ENCODE measurements at regions not wholly inside any gene's neighbourhood (a gene's known extent, or its start where the extent isn't known, plus 50 kb on each side); places are given as distances from the start of the nearest gene placed in this dataset.

DNA sequence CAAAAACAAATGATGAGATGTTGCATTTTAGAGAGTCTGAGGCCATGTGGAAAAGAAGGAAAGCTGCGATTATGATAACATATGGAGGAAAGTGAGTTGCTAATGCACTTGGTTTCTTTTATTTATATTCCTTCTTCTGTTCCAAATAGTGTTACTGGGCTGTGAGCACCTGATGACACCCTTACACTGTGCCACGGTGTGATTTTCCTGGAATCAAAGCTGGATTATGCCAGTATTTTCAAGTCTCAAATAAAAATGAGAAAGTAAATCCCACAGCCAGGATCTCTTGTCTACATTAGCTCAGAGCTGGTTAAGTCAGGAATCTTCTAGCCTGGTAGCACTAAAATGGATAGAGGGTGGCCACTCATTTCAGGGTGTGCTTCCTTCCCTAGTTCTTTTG lies 670.8 kb downstream of the TDRD15 start:
- Histone ChIP-seq H3K27me3 (ENCODE audit: control insufficient read depth, insufficient read depth, low read length) (no peaks in the 10 kb centered on the region), H3K4me2 (ENCODE audit: extremely low read depth, insufficient read depth, low read length) (no peak overlapping the region), H3K36me3 (ENCODE audit: control insufficient read depth, insufficient read depth, low read length) (no peaks in the 10 kb centered on the region), H4K20me1 (ENCODE audit: control insufficient read depth, extremely low read depth, insufficient read depth, low read length) (no peaks in the 10 kb centered on the region), H3K9ac (ENCODE audit: insufficient read depth, low read length) (no peak overlapping the region), H3K79me2 (ENCODE audit: control insufficient read depth, insufficient read depth, low read length) (no peaks in the 10 kb centered on the region), H2AFZ (ENCODE audit: low read length) (no peak overlapping the region), H3K9me3 (ENCODE audit: control insufficient read depth, insufficient read depth, low read depth, low read length) (no peaks in the 10 kb centered on the region), H3K4me3 (replicated peaks in 1 of 4; ENCODE audit: control extremely low read depth in 1 of 4, insufficient read depth in 1 of 4, low read depth in 3 of 4, low read length in 4 of 4) (no peak overlapping the region), H3K27ac (ENCODE audit: insufficient read depth, low read length) (no peak overlapping the region), H3K4me1 (ENCODE audit: control insufficient read depth, extremely low read depth, insufficient read depth, low read length) (no peaks in the 10 kb centered on the region)
- TF ChIP-seq EZH2 (IDR thresholded peaks at IDR 0.05; ENCODE audit: low read length, missing control alignments), result no peak
- TF ChIP-seq, protein P1, sequence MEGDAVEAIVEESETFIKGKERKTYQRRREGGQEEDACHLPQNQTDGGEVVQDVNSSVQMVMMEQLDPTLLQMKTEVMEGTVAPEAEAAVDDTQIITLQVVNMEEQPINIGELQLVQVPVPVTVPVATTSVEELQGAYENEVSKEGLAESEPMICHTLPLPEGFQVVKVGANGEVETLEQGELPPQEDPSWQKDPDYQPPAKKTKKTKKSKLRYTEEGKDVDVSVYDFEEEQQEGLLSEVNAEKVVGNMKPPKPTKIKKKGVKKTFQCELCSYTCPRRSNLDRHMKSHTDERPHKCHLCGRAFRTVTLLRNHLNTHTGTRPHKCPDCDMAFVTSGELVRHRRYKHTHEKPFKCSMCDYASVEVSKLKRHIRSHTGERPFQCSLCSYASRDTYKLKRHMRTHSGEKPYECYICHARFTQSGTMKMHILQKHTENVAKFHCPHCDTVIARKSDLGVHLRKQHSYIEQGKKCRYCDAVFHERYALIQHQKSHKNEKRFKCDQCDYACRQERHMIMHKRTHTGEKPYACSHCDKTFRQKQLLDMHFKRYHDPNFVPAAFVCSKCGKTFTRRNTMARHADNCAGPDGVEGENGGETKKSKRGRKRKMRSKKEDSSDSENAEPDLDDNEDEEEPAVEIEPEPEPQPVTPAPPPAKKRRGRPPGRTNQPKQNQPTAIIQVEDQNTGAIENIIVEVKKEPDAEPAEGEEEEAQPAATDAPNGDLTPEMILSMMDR (conservative IDR thresholded peaks at IDR 0.05 in 1 of 2, IDR thresholded peaks at IDR 0.05 in 1 of 2; ENCODE audit: low read depth in 1 of 2, low read length in 2 of 2), result no peak
- DNase-seq (ENCODE audit: low read depth in 2 of 2), result no peak

- H3K9me3 ChIP-seq (ENCODE audit: control insufficient read depth, insufficient read depth, low read depth, low read length), result no peaks in the 10 kb centered on the region
- TF ChIP-seq, protein P1 (conservative IDR thresholded peaks at IDR 0.05 in 1 of 2, IDR thresholded peaks at IDR 0.05 in 1 of 2; ENCODE audit: low read depth in 1 of 2, low read length in 2 of 2), result no peak
- TF ChIP-seq EZH2 (IDR thresholded peaks at IDR 0.05; ENCODE audit: low read length, missing control alignments), result no peak
- no peak overlapping the region for H3K9ac ChIP-seq (ENCODE audit: insufficient read depth, low read length)
- H3K27ac ChIP-seq (ENCODE audit: insufficient read depth, low read length), result no peak overlapping the region
- peak in 1 of 2 donors; percentile 58 for DNase-seq (ENCODE audit: low read depth in 2 of 2)
- no peaks in the 10 kb centered on the region for H4K20me1 ChIP-seq (ENCODE audit: control insufficient read depth, extremely low read depth, insufficient read depth, low read length)
- H2AFZ ChIP-seq (ENCODE audit: low read length), result no peak overlapping the region
- H3K27me3 ChIP-seq (ENCODE audit: control insufficient read depth, insufficient read depth, low read length), result no peaks in the 10 kb centered on the region
- H3K4me3 ChIP-seq (replicated peaks in 1 of 4; ENCODE audit: control extremely low read depth in 1 of 4, insufficient read depth in 1 of 4, low read depth in 3 of 4, low read length in 4 of 4), result no peak overlapping the region
- H3K79me2 ChIP-seq (ENCODE audit: control insufficient read depth, insufficient read depth, low read length), result no peaks in the 10 kb centered on the region
- H3K36me3 ChIP-seq (ENCODE audit: control insufficient read depth, insufficient read depth, low read length), result no peaks in the 10 kb centered on the region
- no peaks in the 10 kb centered on the region for H3K4me1 ChIP-seq (ENCODE audit: control insufficient read depth, extremely low read depth, insufficient read depth, low read length)
- no peak overlapping the region for H3K4me2 ChIP-seq (ENCODE audit: extremely low read depth, insufficient read depth, low read length)
Measured at GRCh38 chr2:21800356-21800755, 676.6 kb downstream of the TDRD15 start.

DNA sequence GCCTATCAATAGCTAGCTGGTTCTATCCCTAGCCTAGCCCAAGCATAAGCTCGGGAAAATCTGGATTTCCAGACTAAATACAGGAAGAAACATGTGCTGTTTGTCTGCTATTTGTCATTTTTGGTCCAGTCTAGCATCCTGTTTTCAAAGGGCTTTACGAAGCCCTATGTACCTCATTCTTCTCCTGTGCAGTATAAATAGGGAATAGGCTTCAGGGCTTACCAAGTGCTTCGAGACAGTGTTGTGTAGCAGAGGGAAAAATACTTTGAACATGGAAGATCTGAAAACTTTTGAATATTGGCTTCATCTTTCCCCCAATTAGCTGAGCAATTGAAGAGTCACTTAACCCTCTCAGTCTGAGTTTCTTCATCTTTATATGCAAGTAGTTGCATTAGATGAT lies 679.8 kb downstream of the TDRD15 start:
- Histone ChIP-seq H3K79me2 (ENCODE audit: control insufficient read depth, insufficient read depth, low read length) (no peaks in the 10 kb centered on the region), H3K4me1 (ENCODE audit: control insufficient read depth, extremely low read depth, insufficient read depth, low read length) (no peaks in the 10 kb centered on the region), H3K4me3 (replicated peaks in 1 of 4; ENCODE audit: control extremely low read depth in 1 of 4, insufficient read depth in 1 of 4, low read depth in 3 of 4, low read length in 4 of 4) (no peak overlapping the region), H3K27ac (ENCODE audit: insufficient read depth, low read length) (no peak overlapping the region), H3K4me2 (ENCODE audit: extremely low read depth, insufficient read depth, low read length) (no peak overlapping the region), H3K9ac (ENCODE audit: insufficient read depth, low read length) (no peak overlapping the region), H2AFZ (ENCODE audit: low read length) (no peak overlapping the region), H3K27me3 (ENCODE audit: control insufficient read depth, insufficient read depth, low read length) (no peaks in the 10 kb centered on the region), H3K36me3 (ENCODE audit: control insufficient read depth, insufficient read depth, low read length) (no peaks in the 10 kb centered on the region), H3K9me3 (ENCODE audit: control insufficient read depth, insufficient read depth, low read depth, low read length) (no peaks in the 10 kb centered on the region), H4K20me1 (ENCODE audit: control insufficient read depth, extremely low read depth, insufficient read depth, low read length) (no peaks in the 10 kb centered on the region)
- TF ChIP-seq, protein P1 (conservative IDR thresholded peaks at IDR 0.05 in 1 of 2, IDR thresholded peaks at IDR 0.05 in 1 of 2; ENCODE audit: low read depth in 1 of 2, low read length in 2 of 2), result no peak
- no peak for TF ChIP-seq EZH2 (IDR thresholded peaks at IDR 0.05; ENCODE audit: low read length, missing control alignments)
- no peak for DNase-seq (ENCODE audit: low read depth in 2 of 2)
